HEK293 (cell line): ENCODE measurements at regions not wholly inside any gene's neighbourhood (a gene's known extent, or its start where the extent isn't known, plus 50 kb on each side); places are given as distances from the start of the nearest gene placed in this dataset.

ENCODE experiments used
- CTCF ChIA-PET: fragments of 350-600 bp; formaldehyde crosslinking; extraction: SDS; loops from one replicate; lab custom pipeline; 2021; ENCODE audit warnings: antibody characterized with exemption; lab: Yijun Ruan, JAX
- POLR2A ChIA-PET: fragments of 300-600 bp; formaldehyde crosslinking; extraction: SDS; loops from one replicate; lab custom pipeline; 2020; ENCODE audit warnings: antibody characterized with exemption, inconsistent platforms; lab: Yijun Ruan, JAX
- H3K27ac ChIP-seq: fragments of 200-500 bp; sonication (Bioruptor generic); 2 replicates; pipeline ENCODE4 v1.5.1; 2014; ENCODE audit warnings: low read depth, low read length, control low read depth, inconsistent platforms; ENCODE audit errors: extremely low read depth
- H3K36me3 ChIP-seq, 2 experiments: fragments of 200-500 bp in 1 of 2; sonication (Bioruptor generic) in 1 of 2; 1 replicate in 1 of 2; 2 replicates in 1 of 2; pipeline ENCODE4 v1.5.1; 2014 to 2017; ENCODE audit warnings: inconsistent platforms in 2 of 2, low read length in 2 of 2; ENCODE audit not compliant: control insufficient read depth in 2 of 2, insufficient read depth in 1 of 2
- H3K4me1 ChIP-seq: fragments of 200-500 bp; sonication (Bioruptor generic); 2 replicates; pipeline ENCODE4 v1.5.1; 2014; ENCODE audit warnings: mild to moderate bottlenecking, low read length, inconsistent platforms; ENCODE audit not compliant: control insufficient read depth, insufficient read depth
- H3K4me3 ChIP-seq: 2 replicates; pipeline ENCODE4 v1.5.1; 2011; ENCODE audit warnings: low read depth, mild to moderate bottlenecking, control low read depth, low read length, moderate library complexity
- H3K9me3 ChIP-seq: fragments of 200-500 bp; sonication (Bioruptor generic); 2 replicates; pipeline ENCODE4 v1.5.1; 2014; ENCODE audit warnings: low read depth, low read length, inconsistent platforms; ENCODE audit not compliant: control insufficient read depth, insufficient read depth
- BCL11B ChIP-seq: fragments of 450-650 bp; formaldehyde crosslinking; IDR thresholded peaks from 2 replicates; pipeline ENCODE4 v1.5.1; 2016; ENCODE audit warnings: low read depth, missing biosample characterization, missing genetic modification characterization
- ELK4 ChIP-seq: IDR thresholded peaks from 2 replicates; pipeline ENCODE4 v1.6.1; 2011; ENCODE audit warnings: mild to moderate bottlenecking, low read depth, low read length, borderline replicate concordance
- REPIN1 ChIP-seq: fragments of 450-650 bp; formaldehyde crosslinking; IDR thresholded peaks from 2 replicates; pipeline ENCODE4 v1.5.1; 2017; ENCODE audit warnings: missing biosample characterization, missing genetic modification characterization, low read depth
- SCRT1 ChIP-seq: fragments of 450-650 bp; formaldehyde crosslinking; IDR thresholded peaks from 2 replicates; pipeline ENCODE4 v1.5.1; 2016; ENCODE audit warnings: missing biosample characterization, missing genetic modification characterization, borderline replicate concordance
- ZNF114 ChIP-seq: fragments of 450-650 bp; formaldehyde crosslinking; IDR thresholded peaks from 2 replicates; pipeline ENCODE4 v1.5.0; 2017; ENCODE audit warnings: missing biosample characterization, missing genetic modification characterization
- ZNF157 ChIP-seq: fragments of 450-650 bp; formaldehyde crosslinking; IDR thresholded peaks from 2 replicates; pipeline ENCODE4 v1.5.1; 2016; ENCODE audit warnings: missing biosample characterization, missing genetic modification characterization
- ZNF223 ChIP-seq: fragments of 450-650 bp; formaldehyde crosslinking; IDR thresholded peaks from 2 replicates; pipeline ENCODE4 v1.5.1; 2016; ENCODE audit warnings: missing biosample characterization, missing genetic modification characterization
- ZNF23 ChIP-seq: fragments of 450-650 bp; formaldehyde crosslinking; IDR thresholded peaks from 2 replicates; pipeline ENCODE4 v1.5.1; 2016; ENCODE audit warnings: missing biosample characterization, missing genetic modification characterization, borderline replicate concordance
- ZNF354C ChIP-seq: fragments of 450-650 bp; formaldehyde crosslinking; IDR thresholded peaks from 2 replicates; pipeline ENCODE4 v1.5.1; 2016; ENCODE audit warnings: missing biosample characterization, missing genetic modification characterization, low read depth, borderline replicate concordance
- ZNF391 ChIP-seq: fragments of 450-650 bp; formaldehyde crosslinking; IDR thresholded peaks from 2 replicates; pipeline ENCODE4 v1.5.1; 2016; ENCODE audit warnings: low read depth, missing biosample characterization, missing genetic modification characterization, borderline replicate concordance
- ZNF426 ChIP-seq: fragments of 450-650 bp; formaldehyde crosslinking; IDR thresholded peaks from 2 replicates; pipeline ENCODE4 v1.5.1; 2017; ENCODE audit warnings: missing biosample characterization, missing genetic modification characterization, mild to moderate bottlenecking, inconsistent platforms, moderate library complexity
- ZNF48 ChIP-seq: fragments of 450-650 bp; formaldehyde crosslinking; IDR thresholded peaks from 2 replicates; pipeline ENCODE4 v1.5.1; 2016; ENCODE audit warnings: missing biosample characterization, missing genetic modification characterization
- ZNF514 ChIP-seq: fragments of 450-650 bp; formaldehyde crosslinking; IDR thresholded peaks from 2 replicates; pipeline ENCODE4 v1.5.1; 2016; ENCODE audit warnings: missing biosample characterization, missing genetic modification characterization
- ZNF571 ChIP-seq: fragments of 450-650 bp; formaldehyde crosslinking; IDR thresholded peaks from 2 replicates; pipeline ENCODE4 v1.5.0; 2017; ENCODE audit warnings: missing biosample characterization, missing genetic modification characterization
- ZNF777 ChIP-seq: fragments of 450-650 bp; formaldehyde crosslinking; IDR thresholded peaks from 2 replicates; pipeline ENCODE4 v1.5.1; 2017; ENCODE audit warnings: missing biosample characterization, missing genetic modification characterization, borderline replicate concordance
- ZNF785 ChIP-seq: fragments of 450-650 bp; formaldehyde crosslinking; IDR thresholded peaks from 2 replicates; pipeline ENCODE4 v1.5.1; 2016; ENCODE audit warnings: missing biosample characterization, missing genetic modification characterization
- ZNF843 ChIP-seq: fragments of 450-650 bp; formaldehyde crosslinking; IDR thresholded peaks from 2 replicates; pipeline ENCODE4 v1.5.1; 2016; ENCODE audit warnings: missing biosample characterization, missing genetic modification characterization
- ZSCAN30 ChIP-seq: fragments of 450-650 bp; IDR thresholded peaks from 2 replicates; pipeline ENCODE4 v1.5.1; 2018; ENCODE audit warnings: missing biosample characterization, mild to moderate bottlenecking, missing genetic modification characterization, moderate library complexity
- TF ChIP-seq, protein P1 (sequence below): fragments of 450-650 bp; formaldehyde crosslinking; IDR thresholded peaks from 2 replicates; pipeline ENCODE4 v1.5.1; 2017; ENCODE audit warnings: missing biosample characterization, missing genetic modification characterization
- TF ChIP-seq, protein P2 (sequence below): fragments of 450-650 bp; formaldehyde crosslinking; optimal IDR thresholded peaks from 2 replicates; pipeline ENCODE3; 2016; ENCODE audit warnings: missing biosample characterization, mild to moderate bottlenecking, missing genetic modification characterization

DNA sequence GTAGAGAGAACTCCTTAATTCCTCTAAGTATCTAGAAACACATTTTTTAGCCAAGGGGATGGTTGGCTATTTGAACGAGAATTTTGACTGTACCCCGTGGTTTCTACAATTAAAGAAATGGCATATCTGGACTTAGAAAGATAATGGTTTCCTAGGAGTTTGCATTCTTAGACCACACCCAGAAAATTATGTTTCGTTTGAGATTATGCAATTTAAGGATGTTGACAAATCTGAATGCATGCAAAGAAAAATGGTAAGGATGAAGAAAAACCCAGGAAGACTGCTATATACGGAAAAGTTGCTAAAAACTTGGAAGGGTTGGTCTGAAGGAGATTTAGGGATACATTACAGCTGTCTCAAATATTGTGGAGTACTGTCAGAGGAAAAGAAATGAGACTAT, 538.5 kb upstream of the WWC1 start:
- no peak overlapping the region for H3K4me3 ChIP-seq
- ChIA-PET CTCF (no interaction called here), POLR2A (no interaction called here)
- H3K27ac ChIP-seq: no peak overlapping the region
- H3K9me3 ChIP-seq: no peaks in the 10 kb centered on the region
- H3K36me3 ChIP-seq: no peaks in the 10 kb centered on the region
- H3K4me1 ChIP-seq: no peaks in the 10 kb centered on the region
- TF ChIP-seq ELK4 (no peak), ZNF571 (no peak)

- Histone ChIP-seq H3K36me3 (no peaks in the 10 kb centered on the region), H3K4me1 (no peaks in the 10 kb centered on the region), H3K4me3 (no peak overlapping the region), H3K9me3 (no peaks in the 10 kb centered on the region), H3K27ac (no peak overlapping the region)
- ChIA-PET POLR2A (no interaction called here), CTCF (no interaction called here)
- no peak for TF ChIP-seq ZNF354C (tag by site-specific recombination)
- no peak for TF ChIP-seq SCRT1 (tag by site-specific recombination)
- TF ChIP-seq ZNF785 (tag by site-specific recombination): no peak
- TF ChIP-seq REPIN1: no peak
- no peak for TF ChIP-seq BCL11B (tag by site-specific recombination)
- TF ChIP-seq ZNF114 (tag by site-specific recombination): no peak
- no peak for TF ChIP-seq ZNF223
- no peak for TF ChIP-seq ZNF777
- no peak for TF ChIP-seq ZNF391 (tag by site-specific recombination)
- no peak for TF ChIP-seq ZNF514 (tag by site-specific recombination)
- TF ChIP-seq, protein P1, sequence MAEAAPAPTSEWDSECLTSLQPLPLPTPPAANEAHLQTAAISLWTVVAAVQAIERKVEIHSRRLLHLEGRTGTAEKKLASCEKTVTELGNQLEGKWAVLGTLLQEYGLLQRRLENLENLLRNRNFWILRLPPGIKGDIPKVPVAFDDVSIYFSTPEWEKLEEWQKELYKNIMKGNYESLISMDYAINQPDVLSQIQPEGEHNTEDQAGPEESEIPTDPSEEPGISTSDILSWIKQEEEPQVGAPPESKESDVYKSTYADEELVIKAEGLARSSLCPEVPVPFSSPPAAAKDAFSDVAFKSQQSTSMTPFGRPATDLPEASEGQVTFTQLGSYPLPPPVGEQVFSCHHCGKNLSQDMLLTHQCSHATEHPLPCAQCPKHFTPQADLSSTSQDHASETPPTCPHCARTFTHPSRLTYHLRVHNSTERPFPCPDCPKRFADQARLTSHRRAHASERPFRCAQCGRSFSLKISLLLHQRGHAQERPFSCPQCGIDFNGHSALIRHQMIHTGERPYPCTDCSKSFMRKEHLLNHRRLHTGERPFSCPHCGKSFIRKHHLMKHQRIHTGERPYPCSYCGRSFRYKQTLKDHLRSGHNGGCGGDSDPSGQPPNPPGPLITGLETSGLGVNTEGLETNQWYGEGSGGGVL (tag by site-specific recombination): no peak
- TF ChIP-seq ZNF157: no peak
- TF ChIP-seq, protein P2, sequence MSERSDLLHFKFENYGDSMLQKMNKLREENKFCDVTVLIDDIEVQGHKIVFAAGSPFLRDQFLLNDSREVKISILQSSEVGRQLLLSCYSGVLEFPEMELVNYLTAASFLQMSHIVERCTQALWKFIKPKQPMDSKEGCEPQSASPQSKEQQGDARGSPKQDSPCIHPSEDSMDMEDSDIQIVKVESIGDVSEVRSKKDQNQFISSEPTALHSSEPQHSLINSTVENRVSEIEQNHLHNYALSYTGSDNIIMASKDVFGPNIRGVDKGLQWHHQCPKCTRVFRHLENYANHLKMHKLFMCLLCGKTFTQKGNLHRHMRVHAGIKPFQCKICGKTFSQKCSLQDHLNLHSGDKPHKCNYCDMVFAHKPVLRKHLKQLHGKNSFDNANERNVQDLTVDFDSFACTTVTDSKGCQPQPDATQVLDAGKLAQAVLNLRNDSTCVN (tag by site-specific recombination): no peak
- no peak for TF ChIP-seq ZNF426
- TF ChIP-seq ZNF843: no peak
- no peak for TF ChIP-seq ZNF23 (tag by site-specific recombination)
- no peak for TF ChIP-seq ZSCAN30 (tag by site-specific recombination)
- TF ChIP-seq ZNF48 (tag by site-specific recombination): no peak
Measured at GRCh38 chr5:167753725-167754490, 537.5 kb upstream of the WWC1 start.
